SHP77 (cell line): ENCODE measurements at regions not wholly inside any gene's neighbourhood (a gene's known extent, or its start where the extent isn't known, plus 50 kb on each side); places are given as distances from the start of the nearest gene placed in this dataset.
A peak's percentile ranks its signal among the peaks of the same experiment; 100 is the strongest.

Experiments
- DNase-seq, 2 experiments: peaks; one replicate each; lab custom pipeline; 2025; lab: John Stamatoyannopoulos, UW

DNA sequence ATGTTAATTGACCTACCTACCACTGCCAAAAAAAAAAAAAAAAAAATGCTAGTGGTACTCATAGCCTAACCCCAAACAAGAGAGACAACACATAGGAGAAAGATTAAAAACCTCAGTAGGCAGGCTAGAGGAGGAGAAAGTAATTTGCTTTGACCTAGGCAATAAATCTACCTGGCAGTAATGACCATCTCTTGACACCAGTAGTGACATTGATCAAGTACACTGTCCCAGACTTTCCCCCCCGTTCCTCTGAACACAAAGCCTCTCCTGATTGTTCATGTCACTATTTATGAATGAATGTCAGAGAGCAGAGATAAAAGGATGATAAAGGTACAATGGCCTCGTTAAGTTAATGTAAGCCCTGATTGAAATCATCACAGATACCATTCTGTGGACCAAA lies 746.8 kb downstream of the CBLN4 start:
- DNase-seq, result no peak

DNA sequence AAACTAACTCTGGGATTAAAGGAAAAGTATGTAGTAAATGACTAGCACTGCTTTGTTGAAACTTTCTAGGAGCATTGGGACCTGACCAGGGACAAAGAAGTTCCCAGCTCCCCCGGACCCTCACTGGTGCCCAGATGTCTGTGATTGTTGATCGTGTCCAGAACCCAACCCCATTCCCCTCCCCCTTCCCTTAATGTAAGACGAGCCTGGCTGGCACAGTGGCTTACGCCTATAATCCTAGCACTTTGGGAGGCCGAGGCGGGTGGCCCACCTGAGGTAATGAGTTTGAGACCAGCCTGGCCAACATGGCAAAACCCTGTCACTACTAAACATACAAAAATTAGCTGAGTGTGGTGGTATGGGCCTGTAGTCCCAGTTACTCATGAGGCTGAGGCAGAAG lies 750.3 kb downstream of the CBLN4 start:
- DNase-seq, result no peak

DNA sequence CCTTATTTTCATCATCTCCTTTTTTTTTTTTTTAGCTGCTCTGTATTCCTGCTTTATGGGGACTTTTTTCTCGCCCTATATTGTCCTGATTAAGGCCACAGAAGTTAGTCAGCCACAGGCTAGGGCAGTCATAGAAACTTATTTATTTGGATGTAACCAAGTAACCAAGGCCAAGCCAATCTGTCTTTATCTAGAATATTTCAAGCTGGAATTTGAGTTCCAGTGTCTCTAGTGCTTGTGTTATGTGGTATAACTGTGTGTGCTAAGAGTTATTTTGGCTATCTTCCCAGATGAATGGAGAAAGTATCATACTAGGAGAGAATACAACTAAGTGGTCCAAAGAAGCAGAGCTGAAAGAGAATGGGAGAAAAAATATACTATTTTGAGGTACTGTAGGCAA lies 751.5 kb downstream of the CBLN4 start:
- no peak for DNase-seq

DNA sequence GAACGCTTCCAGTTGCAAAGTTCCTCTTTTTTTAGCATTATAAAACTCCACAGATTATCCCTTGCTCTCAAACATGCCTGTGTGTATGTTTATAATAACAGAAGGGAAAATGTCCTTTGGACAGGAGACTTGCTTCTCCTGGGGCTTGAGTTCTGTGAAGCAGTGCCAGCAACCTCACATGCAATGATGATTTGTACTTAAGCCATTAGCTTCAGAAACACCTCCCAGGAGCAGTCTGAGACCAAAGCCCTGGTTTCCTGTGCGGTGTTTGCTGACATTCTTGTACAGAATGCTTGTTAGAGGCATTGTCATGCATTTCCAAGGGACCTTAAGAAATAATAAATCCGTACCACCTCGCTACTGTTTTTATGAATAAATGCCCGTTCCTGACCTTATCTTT lies 752.8 kb downstream of the CBLN4 start:
- DNase-seq, result no peak

DNA sequence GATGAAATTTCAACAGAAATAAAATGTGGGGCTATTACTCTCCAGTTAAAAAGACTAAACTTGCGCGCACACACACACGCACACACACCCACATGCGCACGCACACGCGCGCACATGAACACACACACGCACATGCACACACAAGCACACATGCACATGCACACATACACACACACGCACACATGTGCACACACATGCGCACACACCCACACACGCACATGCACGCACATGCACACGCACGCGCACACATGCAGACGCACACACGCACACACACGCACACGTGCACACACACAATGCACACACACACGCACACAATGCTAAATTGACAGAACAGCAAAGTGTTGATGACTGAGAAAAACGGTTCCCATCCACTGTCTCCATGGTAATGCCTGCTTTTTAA lies 754.1 kb downstream of the CBLN4 start:
- DNase-seq, result no peak

DNA sequence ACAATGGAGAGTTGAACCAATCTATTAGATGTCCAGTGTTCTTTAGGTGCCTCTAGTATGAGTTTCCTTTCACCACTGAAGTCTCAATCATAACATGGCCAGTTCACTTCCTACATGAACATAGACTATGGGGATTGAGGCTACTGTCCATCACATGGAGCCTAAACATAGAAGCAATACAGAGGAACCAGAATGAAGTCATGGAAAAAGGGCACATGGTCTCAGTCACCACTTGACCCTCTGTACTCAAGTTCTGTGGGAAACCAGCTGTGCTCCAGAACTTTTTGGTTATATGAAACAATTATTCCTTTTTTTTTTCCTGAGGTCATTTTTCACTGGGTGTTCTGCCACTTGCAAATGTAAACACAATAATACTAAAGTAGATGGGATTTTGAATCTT lies 762.5 kb downstream of the CBLN4 start:
- no peak for DNase-seq

DNA sequence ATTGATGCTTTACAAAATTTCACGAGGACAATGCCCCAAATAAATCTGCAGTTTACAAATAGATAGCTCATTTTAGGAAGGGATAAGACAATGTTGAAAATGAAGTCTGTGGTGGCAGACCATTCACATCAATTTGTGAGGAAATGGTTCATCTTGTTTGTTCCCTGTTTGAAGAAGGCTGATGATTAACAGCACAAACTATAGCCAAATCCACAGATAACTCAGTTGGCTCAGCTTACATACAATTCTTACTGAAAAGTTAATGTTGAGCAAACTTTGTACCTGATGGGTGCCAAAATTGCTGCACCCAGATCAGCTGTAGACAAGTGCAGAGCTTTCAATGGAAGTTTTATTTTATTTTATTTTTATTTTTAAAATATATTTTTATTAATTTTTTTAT lies 763.9 kb downstream of the DOK5 start:
- DNase-seq, result no peak

DNA sequence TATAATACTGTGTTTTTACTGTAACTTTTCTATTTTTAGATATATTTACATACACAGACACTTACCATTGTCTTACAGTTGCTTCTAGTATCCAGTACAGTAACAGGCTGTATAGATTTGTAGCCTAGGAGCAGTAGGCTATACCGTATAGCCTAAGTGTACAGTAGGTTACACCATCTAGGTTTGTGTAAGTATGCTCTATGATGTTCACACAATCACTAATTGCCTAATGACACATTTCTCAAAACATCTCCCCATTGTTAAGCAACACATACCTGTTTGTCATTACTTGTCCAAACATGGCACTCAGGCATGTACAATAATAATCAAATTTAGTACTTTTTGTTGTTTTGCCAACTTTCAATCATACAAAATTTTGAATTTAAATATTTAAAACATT lies 757.3 kb downstream of the DOK5 start:
- DNase-seq, result no peak

DNA sequence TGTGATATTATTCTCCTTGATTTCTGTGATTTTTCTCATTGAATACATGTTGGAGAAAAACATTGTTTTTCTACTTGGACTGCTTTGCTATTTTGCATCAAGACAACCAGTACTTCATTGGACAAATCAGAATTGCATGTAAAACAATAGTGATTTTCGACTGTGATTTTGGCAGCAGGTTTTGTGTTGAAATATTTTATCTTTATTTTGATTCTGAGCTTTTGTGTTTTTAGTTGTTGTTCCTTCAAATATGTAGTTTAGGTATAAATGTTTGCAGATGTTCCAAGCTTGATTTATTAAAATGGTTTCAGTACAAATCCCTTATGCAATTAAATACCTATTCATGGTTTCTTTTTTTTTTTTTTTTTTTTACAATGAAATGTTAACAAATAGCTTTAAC lies 754.1 kb downstream of the DOK5 start:
- no peak for DNase-seq

DNA sequence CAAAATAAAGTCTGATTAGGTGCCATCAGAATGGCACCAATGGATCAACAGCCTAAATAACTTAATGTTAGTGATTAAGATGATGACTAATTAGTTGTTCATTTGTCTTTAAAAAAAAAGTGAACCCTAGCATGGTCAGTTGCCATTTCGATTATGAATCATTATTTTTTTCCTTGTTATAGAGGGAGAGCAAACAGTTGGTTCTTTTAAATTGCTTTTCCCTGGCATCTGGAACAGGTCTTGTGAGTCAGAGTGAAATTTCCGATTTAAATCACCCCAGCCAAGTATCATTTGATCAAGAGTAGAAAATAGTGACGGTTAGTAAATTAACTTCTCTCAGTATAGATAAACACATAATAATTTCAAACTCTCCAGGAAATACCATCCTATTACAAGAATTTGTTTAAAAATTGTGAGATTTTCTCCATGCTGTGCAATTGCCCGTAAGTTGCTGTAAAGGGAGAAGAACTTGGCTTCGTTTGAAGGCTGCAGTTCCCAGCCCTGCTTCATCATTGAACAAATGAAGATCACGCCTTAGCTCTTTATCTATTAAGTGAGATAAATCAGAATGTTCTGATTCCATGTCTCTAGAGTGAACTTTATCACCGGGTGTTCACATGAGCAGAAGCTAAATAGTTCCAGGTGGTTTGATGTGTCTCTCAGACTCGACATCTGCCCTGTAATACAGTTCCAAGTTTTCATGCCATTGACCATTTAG lies 741.3 kb downstream of the DOK5 start:
- no peak for DNase-seq

DNA sequence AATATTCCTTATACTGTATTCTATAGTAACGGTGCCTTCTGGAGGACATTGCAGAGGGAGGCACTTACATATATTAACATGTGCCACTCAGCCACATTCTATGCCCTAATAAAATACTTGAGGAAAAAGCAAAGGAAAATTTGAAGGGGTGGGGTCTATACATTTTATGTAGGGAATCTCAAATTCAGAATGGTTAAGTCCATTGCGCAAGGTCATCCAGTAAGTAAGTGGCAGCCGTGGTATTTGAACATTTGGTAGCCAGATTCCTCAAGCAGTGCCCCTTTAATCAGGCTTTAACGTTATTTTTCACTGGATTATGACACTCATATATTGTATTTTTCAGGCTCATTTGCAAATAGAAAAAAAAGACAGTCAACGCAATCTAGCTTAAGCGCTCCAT lies 738.3 kb downstream of the DOK5 start:
- DNase-seq, result no peak

DNA sequence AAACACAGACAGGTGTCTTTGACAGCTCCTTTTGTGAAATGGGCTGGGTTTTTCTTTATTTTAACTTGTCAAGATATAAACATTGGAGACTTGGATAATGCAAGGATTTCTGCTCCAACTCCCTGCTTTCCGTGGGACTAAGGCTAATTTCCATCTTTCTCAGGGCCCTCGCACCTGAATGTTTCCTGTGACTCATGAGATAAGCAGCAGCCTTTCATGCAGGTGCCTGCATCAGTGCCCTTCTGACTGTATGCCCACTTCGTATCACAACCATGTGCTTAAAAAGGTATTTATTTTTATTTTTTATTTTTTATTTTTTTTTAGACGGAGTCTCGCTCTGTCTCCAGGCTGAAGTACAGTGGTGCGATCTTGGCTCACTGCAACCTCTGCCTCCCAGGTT lies 736.1 kb downstream of the DOK5 start:
- no peak for DNase-seq

DNA sequence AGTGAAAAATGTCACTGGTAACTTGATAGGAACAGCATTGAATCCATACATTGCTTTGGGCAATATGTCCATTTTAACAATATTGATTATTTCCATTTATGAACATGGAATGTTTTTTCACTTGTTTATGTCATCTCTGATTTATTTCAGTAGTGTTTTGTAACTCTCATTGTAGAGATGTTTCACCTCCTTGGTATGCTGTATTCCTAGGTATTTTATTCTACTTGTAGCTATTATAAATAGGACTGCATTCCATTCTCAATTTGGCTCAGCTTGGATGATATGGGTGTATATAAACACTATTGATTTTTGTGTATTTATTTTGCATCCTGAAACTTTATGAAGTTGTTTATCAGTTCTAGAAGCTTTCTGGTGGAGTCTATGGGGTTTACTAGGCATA lies 730.3 kb downstream of the DOK5 start:
- DNase-seq, result no peak

DNA sequence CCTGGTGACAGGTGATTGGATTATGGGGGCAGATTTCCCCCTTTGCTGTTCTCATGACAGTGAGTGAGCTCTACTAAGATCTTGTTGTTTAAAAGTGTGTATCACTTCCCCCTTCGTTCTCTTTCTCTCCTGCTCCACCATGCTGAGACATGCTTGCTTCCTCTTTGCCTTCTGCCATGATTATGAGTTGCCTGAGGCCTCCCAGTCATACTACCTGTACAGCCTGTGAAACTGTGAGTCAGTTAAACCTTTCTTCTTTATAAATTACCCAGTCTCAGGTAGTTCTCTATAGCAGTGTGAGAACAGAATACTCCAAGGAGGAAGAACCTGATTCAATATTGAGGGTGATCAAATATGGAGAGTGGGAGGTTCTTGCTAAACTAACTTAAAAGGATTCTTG lies 724.9 kb downstream of the DOK5 start:
- DNase-seq, result no peak

DNA sequence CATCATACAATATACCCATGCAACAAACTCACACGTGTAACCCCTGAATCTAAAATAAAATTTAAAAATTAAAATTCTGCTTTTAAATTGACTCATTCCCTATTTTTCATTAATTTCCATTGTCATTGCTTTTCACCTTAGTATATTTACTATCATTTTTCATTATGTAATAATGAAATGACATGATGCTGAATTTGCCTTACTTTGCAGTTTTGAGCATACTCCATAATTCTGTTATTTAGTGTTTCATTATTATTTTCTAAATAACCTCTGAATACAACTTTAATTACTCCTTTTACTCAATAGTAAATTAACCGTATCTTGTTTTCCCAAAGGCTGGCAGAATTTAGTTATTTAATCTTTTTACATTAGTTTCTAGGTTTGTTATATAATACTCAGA lies 719.6 kb downstream of the DOK5 start:
- DNase-seq, result no peak

DNA sequence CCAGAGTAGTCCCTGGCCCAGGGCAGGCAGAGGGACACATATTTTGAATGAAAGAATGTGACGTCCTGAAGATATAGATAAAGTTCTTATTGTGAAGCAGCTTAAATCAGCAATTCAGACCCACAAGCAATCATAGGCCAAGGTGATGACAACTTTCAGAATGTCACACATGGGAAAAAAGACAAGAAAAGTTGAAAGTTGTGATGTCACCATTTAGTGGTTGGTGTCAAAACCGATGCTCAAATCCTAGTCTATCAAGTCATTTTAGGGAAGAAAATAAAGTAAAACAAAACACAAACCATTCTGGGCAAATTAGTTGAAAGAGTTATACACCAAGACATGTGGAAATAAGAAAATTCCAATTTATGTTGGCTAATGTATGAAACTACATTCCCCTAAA lies 710.8 kb downstream of the DOK5 start:
- DNase-seq, result no peak

DNA sequence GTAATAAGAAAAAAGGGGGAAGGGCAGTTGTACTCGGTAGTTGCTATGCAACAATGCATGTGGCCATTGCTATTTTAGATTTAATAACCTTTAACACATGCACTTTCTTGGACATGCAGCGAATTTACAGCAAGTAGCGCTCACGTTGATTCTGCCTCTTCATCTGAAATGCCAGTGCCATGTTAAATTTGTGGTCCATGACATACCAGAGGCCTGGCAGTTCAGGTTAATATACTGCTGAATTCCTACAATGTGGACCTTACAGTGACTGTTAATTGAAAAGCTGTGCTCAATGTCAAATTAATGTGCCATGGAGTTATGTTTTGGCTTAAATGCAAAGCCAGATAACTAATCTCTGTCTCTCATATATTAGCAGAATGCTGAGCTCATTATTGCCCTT lies 699.7 kb downstream of the DOK5 start:
- no peak for DNase-seq

DNA sequence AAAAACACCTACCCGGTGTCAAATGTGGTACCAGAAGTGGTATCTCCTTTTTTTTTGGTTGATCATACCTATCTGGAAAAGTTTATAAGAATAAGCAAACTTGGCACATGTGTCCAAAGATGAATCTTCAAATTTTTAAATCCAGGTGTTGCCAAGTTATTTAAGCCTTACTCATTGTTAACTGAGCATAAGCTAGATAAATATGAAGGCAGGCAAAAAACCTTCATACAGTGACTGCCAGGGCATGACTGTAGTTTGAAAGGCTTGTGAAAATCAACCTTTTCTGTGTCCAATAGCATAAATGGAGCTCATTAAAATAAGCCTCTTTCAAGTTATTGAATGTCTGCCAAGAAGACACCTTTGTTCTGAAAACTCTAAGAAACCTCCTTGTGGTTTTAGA lies 699.2 kb downstream of the DOK5 start:
- DNase-seq, result no peak

DNA sequence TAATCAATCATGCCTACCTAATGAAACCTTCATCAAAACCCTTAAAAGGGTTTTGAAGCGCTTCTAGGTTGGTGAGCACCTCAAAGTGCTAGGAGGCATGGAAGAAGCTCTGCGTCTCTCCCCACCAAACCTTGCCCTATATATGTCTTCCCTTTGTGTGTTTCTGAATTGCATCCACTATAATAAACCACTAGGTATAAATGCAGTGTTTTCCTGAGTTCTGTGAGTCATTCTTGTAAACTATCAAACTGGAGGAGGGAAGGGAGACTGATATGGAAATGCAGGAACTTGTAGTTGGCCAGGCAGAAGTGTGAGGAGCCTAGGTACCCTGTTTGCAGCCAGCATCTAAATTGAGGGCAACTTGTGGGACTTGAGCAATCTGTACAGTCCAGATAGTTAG lies 698.8 kb downstream of the DOK5 start:
- no peak for DNase-seq

DNA sequence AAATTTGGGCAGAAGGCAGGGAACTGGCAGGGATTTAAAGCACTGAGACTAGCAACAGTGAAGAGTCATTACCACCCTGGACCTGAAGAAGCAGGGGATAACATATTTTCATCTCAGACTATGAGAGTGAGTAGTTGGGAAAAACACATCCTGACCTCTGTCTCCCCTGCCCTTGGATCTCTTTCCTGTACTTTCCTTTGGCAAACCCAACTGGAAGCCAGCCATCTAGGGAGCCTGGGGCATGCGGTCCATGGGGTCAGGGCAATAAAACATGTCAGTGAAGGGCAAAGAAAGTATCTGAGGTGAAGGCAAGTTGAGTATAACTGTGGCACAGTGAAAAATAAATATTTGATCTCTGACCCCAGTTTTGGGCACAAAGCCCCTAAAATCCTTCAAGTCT lies 698.2 kb downstream of the DOK5 start:
- DNase-seq, result no peak

DNA sequence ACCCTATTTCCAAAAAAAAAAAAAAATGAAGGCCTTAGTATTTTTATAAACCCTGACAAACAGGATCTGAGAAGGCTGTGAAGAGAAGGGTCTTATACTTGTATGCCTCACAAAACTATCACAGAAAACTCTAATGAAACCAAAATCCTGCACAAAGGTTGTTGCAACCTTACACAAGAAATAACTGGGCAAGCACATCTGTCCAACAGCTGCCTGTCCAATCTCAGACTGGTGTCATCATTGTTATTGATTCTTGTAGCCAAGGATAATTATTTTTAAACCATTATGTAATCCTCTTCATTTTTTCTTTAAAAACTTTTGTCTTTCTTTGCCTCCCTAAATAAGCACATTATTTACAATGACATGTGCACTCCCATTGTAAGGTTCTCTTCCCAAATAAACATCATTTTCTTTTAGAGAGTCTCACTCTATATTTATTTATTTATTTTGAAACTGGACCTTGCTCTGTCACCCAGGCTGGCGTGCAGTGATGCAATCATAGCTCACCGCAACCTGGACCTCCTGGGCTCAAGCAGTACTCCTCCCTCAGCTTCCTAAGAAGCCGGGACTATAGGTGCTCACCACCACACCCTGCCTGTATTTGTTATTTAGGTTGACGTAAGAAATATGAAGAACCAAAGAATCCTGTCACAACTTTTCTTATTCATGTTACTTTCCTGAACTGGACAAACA lies 697.1 kb downstream of the DOK5 start:
- DNase-seq, result no peak

DNA sequence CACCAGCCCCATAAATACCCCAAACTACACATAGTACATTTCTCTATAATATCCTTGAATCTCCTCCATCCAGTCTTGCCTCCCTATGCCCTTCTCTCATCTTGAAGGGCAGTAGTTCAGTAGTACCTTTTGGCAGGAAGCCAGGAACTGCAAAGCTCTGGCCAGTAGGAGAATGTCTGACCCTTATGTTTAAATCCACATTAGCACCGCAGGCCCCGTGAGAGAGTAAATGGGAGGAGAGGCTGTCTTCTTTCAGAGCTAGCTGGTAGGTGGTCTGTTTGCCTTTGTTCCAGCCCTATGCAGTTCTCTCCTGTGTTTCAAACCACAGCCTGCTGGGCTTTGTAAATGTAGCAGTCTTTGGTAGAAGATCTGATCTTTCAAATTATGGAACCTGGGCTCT lies 690.7 kb downstream of the DOK5 start:
- DNase-seq, result peak; percentile 13 to 18

DNA sequence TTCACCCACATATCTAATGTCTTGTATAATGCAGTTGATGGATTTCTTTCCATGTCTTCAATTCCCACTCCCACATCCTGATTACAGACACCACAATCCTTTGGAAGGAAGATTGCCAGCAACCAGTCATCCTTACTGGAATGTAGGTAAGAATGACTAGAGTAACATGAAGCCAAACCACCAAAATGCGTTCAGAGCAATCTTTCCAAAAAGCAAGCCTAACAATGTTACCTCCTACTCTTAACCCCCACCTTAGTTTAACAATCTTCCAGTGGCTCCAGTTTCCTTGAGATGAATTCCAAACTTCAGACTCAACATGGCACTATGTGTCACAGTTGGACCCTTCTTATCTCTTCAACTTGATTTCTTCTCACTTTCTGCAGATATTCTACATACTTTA lies 685.6 kb downstream of the DOK5 start:
- DNase-seq, result no peak

DNA sequence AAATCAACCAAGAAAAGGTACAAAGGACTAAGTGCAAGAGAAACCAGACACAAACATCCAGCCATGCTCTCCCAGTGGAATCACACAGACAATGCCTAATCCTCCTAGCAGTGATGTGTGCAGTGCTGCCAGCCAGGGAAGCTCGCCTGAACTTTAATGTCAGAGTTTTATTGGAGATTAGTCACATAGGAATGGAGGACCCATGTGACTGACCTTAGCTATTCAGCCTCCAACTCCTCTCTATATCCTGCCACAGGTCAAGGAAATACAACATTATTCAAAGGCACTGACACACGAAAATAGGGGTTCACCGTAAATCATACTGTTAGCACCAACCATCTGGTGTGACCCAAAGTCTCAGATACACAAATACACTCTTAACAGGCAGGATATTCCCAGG lies 684.6 kb downstream of the DOK5 start:
- DNase-seq, result no peak
